Spleen (tissue), 11 donors: ENCODE measurements at regions not wholly inside any gene's neighbourhood (a gene's known extent, or its start where the extent isn't known, plus 50 kb on each side); places are given as distances from the start of the nearest gene placed in this dataset.

Experiments
- DNase-seq: peaks from one replicate; pipeline ENCODE4 v3.0.0-alpha.2; 2020
- H3K27ac ChIP-seq, 8 donors: fragments of 200-600 bp; sonication (generic) in 7 of 8; 1 replicate in 4 of 8; 2 replicates in 4 of 8; pipeline versions ENCODE4 v1.5.0 to v1.8.0; 2016 to 2021; ENCODE audit warnings: inconsistent platforms in 4 of 8, mild to moderate bottlenecking in 4 of 8, moderate library complexity in 1 of 8
- H3K27me3 ChIP-seq, 7 donors: fragments of 200-600 bp; sonication (generic) in 6 of 7; replicated peaks in 1 of 7; 1 replicate in 4 of 7; 2 replicates in 3 of 7; pipeline versions ENCODE4 v1.5.0 to v1.8.0; 2016 to 2021; ENCODE audit warnings: inconsistent platforms in 3 of 7, mild to moderate bottlenecking in 1 of 7
- H3K36me3 ChIP-seq, 6 donors: fragments of 200-600 bp; sonication (generic) in 5 of 6; 1 replicate in 4 of 6; 2 replicates in 2 of 6; pipeline versions ENCODE4 v1.5.0 to v1.8.0; 2016 to 2021; ENCODE audit warnings: inconsistent platforms in 2 of 6
- H3K4me1 ChIP-seq, 6 donors: fragments of 200-600 bp; sonication (generic) in 5 of 6; 1 replicate in 3 of 6; 2 replicates in 3 of 6; pipeline versions ENCODE4 v1.5.0 to v1.8.0; 2016 to 2021; ENCODE audit warnings: inconsistent platforms in 3 of 6
- H3K4me3 ChIP-seq, 8 donors: fragments of 200-600 bp; sonication (generic) in 7 of 8; 1 replicate in 4 of 8; 2 replicates in 4 of 8; pipeline versions ENCODE4 v1.5.0 to v1.8.0; 2016 to 2021; ENCODE audit warnings: inconsistent platforms in 4 of 8, mild to moderate bottlenecking in 4 of 8, moderate library complexity in 2 of 8
- H3K9me3 ChIP-seq, 8 donors: fragments of 200-600 bp; sonication (generic) in 7 of 8; 1 replicate in 4 of 8; 2 replicates in 4 of 8; pipeline versions ENCODE4 v1.5.0 to v1.8.0; 2016 to 2021; ENCODE audit warnings: inconsistent platforms in 4 of 8
- POLR2A ChIP-seq, 3 donors: fragments of 450-650 bp; IDR thresholded peaks; one replicate each; pipeline ENCODE4 v1.5.1; 2017; ENCODE audit warnings: antibody characterized with exemption in 3 of 3, mild to moderate bottlenecking in 1 of 3
- POLR2AphosphoS5 ChIP-seq, 3 donors: sonication (generic); formaldehyde crosslinking; IDR thresholded peaks; one replicate each; pipeline ENCODE4 v1.5.1; 2017; ENCODE audit warnings: antibody characterized with exemption in 3 of 3
- WGBS, 5 donors: extraction: QIAGEN DNeasy Blood & Tissue Kit in 3 of 5; methylation state at CpG; one replicate each; pipeline versions ENCODE4 v1.1.5 to v1.1.7; 2013 to 2018; 5-methylcytosine and 5-hydroxymethylcytosine counted together
- intact Hi-C: fragments of 100-400 bp; cut with DNase I; formaldehyde crosslinking; loops from one replicate; pipeline ENCODE4 v1.15.0; 2023; ENCODE audit warnings: low total_unique reads
- TF ChIP-seq, protein P1 (sequence below), 11 experiments: fragments of 200-600 bp in 7 of 11; fragments of 450-650 bp in 4 of 11; sonication (generic) in 4 of 11; IDR thresholded peaks in 8 of 11; conservative IDR thresholded peaks in 3 of 11; 1 replicate in 7 of 11; 2 replicates in 4 of 11; pipeline versions ENCODE4 v1.4.0 to v1.8.0; 2016 to 2021; ENCODE audit warnings: antibody characterized with exemption in 11 of 11, inconsistent platforms in 4 of 11, mild to moderate bottlenecking in 1 of 11
- donor health status: healthy with polysubstance abuse.
- donor health status: DM: no; HTN: no; CAD: no; lungs with moderate emphysema.
- donor health status: DM: no; HTN: no; CAD: no.
- donor health status: Bipolar disorder and iron deficiency.
- donor health status: healthy.
- donor health status: DM: no; HTN: no; CAD: no.
- donor health status: DM: yes; HTN: yes; CAD: no.

DNA sequence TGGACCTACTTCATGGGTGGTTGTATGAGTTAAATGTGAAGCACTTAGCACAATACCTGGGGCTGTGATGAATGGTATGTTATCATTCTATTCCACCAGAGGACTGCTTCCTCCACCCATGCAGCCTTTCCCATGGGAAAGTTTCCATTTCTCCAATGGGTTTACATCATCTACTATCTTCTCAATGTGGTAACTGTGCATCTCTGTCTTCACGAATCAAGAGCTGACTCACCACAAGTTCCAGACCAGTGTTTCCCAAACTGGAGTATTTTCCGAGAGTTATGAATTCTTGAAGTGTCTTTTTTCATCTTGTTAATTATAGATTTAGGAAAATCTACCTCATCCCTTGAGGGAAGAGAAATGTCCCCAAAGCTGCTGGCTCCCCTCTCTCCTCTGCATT lies 182.8 kb downstream of the UNC5CL start:
- Histone ChIP-seq H3K4me3 (no peak overlapping the region), H3K4me1 (no peaks in the 10 kb centered on the region), H3K9me3 (peaks cover 0 to 3% (median 0%) of the 10 kb centered on the region in 8 donors), H3K27ac (no peak overlapping the region), H3K36me3 (no peaks in the 10 kb centered on the region), H3K27me3 (peaks cover 0 to 5% (median 0%) of the 10 kb centered on the region in 7 donors)
- no peak for DNase-seq
- WGBS, 5 donors = 76 to 92% (median 86%) methylated on average over 2 of the region's 2 CpGs
- TF ChIP-seq POLR2AphosphoS5 (IDR thresholded peaks at IDR 0.05) (no peak), POLR2A (IDR thresholded peaks at IDR 0.05) (no peak)
- TF ChIP-seq, protein P1, sequence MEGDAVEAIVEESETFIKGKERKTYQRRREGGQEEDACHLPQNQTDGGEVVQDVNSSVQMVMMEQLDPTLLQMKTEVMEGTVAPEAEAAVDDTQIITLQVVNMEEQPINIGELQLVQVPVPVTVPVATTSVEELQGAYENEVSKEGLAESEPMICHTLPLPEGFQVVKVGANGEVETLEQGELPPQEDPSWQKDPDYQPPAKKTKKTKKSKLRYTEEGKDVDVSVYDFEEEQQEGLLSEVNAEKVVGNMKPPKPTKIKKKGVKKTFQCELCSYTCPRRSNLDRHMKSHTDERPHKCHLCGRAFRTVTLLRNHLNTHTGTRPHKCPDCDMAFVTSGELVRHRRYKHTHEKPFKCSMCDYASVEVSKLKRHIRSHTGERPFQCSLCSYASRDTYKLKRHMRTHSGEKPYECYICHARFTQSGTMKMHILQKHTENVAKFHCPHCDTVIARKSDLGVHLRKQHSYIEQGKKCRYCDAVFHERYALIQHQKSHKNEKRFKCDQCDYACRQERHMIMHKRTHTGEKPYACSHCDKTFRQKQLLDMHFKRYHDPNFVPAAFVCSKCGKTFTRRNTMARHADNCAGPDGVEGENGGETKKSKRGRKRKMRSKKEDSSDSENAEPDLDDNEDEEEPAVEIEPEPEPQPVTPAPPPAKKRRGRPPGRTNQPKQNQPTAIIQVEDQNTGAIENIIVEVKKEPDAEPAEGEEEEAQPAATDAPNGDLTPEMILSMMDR (IDR thresholded peaks at IDR 0.05 in 8 of 11, conservative IDR thresholded peaks at IDR 0.05 in 3 of 11) = no peak
- intact Hi-C loops = no loop called here

DNA sequence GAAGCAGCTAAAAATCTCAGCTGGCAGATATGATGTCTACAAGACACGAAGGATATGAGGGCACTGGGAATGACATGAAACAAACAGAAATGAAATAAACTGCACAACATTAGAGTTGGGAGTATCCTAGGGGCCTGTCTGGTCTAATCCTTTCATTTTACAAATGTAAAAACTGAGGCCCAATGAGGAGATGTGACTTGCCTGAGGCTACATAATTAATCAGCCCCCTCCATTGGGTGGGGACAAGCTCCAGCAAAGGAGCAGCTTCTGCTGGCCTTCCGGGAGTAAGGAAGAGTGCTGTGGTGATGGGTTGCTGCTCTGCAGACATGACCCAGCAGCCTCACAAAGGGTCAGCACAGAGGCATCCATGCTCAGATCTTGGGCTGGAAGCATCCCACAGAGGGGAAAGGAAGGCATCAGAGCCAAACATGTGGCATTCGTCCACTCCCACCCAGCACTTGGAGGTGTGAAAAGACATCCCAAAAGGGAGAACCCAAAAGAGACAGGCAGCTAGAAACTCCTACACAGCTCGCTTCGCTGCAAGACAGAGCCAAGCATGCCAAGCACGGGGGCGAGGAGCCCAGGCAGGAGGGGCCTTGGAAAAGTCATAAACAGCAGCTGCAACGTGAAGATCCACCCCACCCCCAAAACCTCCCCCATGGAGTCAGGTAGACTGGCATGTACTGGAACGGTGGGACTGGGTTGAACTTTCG lies 183.7 kb downstream of the UNC5CL start:
- Histone ChIP-seq H3K9me3 (peaks cover 0 to 3% (median 0%) of the 10 kb centered on the region in 8 donors), H3K4me1 (no peaks in the 10 kb centered on the region), H3K27ac (no peak overlapping the region), H3K4me3 (no peak overlapping the region), H3K27me3 (peaks cover 0 to 5% (median 0%) of the 10 kb centered on the region in 7 donors), H3K36me3 (no peaks in the 10 kb centered on the region)
- WGBS, 5 donors = 72 to 82% (median 75%) methylated on average over 10 of the region's 10 CpGs
- TF ChIP-seq, protein P1 (IDR thresholded peaks at IDR 0.05 in 8 of 11, conservative IDR thresholded peaks at IDR 0.05 in 3 of 11) = no peak
- TF ChIP-seq POLR2A (IDR thresholded peaks at IDR 0.05) (no peak), POLR2AphosphoS5 (IDR thresholded peaks at IDR 0.05) (no peak)
- intact Hi-C loops = no loop called here
- no peak for DNase-seq

DNA sequence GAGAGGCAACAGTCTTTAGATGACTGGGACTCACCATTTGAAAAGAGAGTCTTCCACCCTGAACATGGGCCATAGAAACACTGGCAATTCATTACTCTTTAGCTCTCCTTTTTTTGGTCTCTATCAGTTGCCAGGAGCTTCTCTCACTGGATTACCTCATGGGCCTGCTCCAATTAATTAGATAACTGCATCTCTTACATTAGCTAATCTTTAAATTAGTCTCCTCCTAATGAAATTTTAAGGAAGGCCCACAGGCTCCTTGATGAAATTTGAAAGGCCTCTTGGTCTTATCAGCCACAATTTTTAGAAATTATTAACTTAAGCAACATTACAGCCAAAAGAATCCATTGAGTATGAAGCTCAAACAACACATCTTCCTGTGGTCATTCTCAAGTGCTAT lies 184.4 kb downstream of the UNC5CL start:
- Histone ChIP-seq H3K27me3 (peaks cover 0 to 5% (median 0%) of the 10 kb centered on the region in 7 donors), H3K27ac (no peak overlapping the region), H3K4me3 (no peak overlapping the region), H3K4me1 (no peaks in the 10 kb centered on the region), H3K9me3 (peaks cover 0 to 3% (median 0%) of the 10 kb centered on the region in 8 donors), H3K36me3 (no peaks in the 10 kb centered on the region)
- TF ChIP-seq, protein P1 (IDR thresholded peaks at IDR 0.05 in 8 of 11, conservative IDR thresholded peaks at IDR 0.05 in 3 of 11) = no peak
- TF ChIP-seq POLR2A (IDR thresholded peaks at IDR 0.05) = no peak
- no peak for TF ChIP-seq POLR2AphosphoS5 (IDR thresholded peaks at IDR 0.05)
- DNase-seq = no peak
- intact Hi-C loops = no loop called here

DNA sequence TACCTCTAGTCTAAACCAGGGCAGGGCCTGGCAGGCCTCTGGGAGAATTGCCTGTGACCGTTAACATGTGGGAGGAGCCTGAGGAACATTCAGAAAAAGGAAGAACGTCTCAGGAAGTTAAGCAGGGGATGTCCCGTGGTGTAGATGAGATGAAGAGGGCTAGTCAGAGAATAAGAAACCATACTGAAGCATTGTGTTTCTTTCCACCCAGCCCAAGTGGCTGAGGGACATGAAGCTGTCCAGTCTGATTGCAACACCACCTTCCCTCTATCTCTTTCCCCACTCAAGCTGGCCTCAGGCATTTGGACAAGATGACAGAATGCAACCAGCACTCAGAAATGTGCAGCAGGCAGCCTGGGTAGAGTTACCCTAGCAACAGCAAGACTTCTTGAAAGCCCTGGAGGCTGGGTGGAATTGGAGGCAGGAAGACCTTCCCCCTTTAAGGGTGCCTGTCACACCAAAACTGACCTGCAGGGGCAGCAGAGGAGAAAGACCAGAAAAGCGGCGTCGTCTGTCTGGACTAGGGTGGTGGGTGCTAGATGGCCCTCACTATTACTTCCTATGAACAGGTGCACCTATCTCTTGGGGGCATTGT lies 186.1 kb downstream of the UNC5CL start:
- peaks cover 0 to 5% (median 0%) of the 10 kb centered on the region in 7 donors for H3K27me3 ChIP-seq
- no peak overlapping the region for H3K4me3 ChIP-seq
- H3K36me3 ChIP-seq = no peaks in the 10 kb centered on the region
- no peak for DNase-seq
- intact Hi-C loops = no loop called here
- WGBS, 5 donors = 14 to 49% (median 41%) methylated on average over 6 of the region's 6 CpGs
- no peaks in the 10 kb centered on the region for H3K9me3 ChIP-seq
- TF ChIP-seq POLR2A (IDR thresholded peaks at IDR 0.05) = no peak
- TF ChIP-seq, protein P1 (IDR thresholded peaks at IDR 0.05 in 8 of 11, conservative IDR thresholded peaks at IDR 0.05 in 3 of 11) = peak in 4 of 11 experiments; percentile 18 to 25 (median 22)
- H3K4me1 ChIP-seq = no peaks in the 10 kb centered on the region
- H3K27ac ChIP-seq = no peak overlapping the region
